NAMALWA (cell line): ENCODE measurements at regions not wholly inside any gene's neighbourhood (a gene's known extent, or its start where the extent isn't known, plus 50 kb on each side); places are given as distances from the start of the nearest gene placed in this dataset.
"Not testable (repeated sequence)": the region's sequence is repeated elsewhere in the genome, so short reads cannot be mapped to it uniquely, and the experiment has no call there.

Experiments used
- DNase-seq: peaks from one replicate; pipeline ENCODE4 v3.0.0-alpha.2; 2015; ENCODE audit warnings: low spot score

DNA sequence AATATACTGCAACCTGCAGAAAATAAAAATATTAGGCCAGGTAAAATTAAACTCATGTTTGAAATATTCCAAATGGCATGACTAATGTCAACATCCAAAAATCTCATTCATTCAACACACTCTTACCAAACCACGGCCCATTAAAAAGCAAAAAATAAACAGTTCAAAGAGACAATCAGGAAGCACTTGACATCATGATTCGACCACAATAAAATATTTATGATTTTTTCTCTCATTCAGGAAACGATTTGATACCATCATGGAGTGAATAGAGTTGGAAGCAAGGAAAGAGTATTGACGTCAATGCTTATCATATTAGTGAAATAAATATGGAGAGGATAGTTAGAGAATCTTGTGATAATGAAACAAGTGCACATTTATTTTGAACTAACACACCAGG lies 354.1 kb downstream of the KCNJ2 start:
- DNase-seq = no peak

DNA sequence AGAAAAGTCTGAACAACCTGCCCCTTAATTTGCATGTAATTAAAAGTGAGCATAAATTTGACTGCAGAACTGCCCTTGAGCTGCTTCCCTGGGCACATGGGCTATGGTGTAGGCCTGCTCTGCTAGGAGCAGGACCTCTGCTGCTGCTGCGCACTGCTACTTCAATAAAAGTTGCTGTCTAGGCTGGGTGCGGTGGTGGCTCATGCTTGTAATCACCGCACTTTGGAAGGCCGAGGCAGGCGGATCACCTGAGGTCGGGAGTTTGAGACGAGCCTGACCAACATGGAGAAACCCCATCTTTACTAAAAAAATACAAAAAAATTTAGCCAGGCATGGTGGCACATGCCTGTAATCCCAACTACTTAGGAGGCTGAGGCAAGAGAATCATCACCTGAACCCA lies 355.7 kb downstream of the KCNJ2 start:
- not testable (repeated sequence) for DNase-seq

DNA sequence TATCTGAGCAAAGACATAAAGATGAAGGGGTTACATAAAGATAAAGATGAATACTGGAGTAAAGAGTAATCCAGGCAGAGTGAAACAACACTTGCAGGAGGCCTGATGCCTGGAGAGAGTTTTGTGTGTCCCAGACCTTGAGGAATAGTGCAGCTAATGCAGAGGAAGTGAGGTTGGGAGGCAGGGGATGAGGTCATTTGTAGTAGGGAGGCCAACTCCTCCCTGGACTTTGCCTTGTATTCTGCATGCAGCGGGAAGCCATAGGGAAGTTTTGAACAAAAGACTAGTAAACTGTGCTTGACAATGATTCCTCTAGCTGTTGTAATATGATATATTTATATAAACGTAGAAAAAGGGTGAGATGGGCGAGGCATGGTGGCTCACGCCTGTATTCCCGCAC lies 356.6 kb downstream of the KCNJ2 start:
- no peak for DNase-seq

DNA sequence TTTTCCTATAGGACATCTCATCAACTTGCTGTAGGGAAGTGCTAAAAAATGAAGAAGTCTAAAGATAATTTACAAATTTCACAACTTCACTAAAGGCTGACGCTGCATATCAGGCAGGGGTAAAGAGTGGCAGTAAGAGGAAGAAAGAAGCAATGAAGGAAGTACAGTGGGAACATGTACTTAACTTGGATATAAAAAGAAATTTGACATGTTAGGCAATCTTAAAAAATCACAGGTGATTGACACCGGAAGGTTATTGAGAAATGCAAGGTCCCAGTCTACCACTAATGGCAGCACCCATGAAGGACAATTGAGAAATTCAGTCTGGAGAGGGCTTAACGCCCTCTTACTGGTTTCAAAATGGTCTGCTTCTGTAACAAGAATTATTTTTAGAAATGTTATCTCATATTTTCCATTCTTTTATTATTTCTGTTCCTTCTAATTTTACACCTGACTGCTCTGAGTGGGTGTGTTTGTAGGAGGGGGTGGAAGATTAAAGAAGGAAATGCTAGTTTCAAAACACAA lies 358.1 kb downstream of the KCNJ2 start:
- DNase-seq = no peak

DNA sequence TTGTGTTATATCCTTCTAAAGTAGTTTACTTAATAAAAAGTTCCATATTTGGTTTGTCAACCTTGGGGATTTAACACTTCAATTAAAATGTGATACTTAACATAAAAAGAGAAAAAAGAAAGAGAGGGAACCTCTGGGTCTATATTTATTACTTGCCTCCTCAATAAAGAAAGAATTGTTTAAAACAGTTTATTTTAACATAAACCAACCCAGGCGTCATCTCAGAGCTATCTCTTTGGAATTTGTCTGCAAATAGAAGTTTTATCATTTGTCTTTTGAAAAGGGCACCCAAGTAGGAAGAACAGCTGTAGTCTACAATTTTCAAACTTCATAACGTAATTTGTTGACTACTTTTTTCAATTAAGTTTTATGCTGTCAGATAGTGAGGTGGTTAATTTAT lies 364.1 kb downstream of the KCNJ2 start:
- no peak for DNase-seq

DNA sequence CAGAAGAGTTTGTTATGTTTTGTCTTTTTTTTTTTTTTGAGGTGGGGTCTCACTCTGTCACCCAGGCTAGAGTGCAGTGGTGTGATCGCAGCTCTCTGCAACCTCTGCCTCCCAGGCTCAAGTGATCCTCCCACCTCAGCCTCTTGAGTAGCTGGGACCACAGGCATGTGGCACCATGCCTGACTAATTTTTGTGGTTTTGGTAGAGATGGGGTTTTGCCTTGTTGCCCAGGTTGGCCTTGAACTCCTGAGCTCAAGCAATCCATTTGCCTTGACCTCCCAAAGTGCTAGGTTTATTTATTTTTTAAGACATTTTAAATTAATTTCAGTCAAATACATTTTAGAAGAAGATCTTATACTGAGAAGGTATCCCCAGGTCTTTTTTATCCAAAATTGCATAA lies 366.7 kb downstream of the KCNJ2 start:
- no peak for DNase-seq

DNA sequence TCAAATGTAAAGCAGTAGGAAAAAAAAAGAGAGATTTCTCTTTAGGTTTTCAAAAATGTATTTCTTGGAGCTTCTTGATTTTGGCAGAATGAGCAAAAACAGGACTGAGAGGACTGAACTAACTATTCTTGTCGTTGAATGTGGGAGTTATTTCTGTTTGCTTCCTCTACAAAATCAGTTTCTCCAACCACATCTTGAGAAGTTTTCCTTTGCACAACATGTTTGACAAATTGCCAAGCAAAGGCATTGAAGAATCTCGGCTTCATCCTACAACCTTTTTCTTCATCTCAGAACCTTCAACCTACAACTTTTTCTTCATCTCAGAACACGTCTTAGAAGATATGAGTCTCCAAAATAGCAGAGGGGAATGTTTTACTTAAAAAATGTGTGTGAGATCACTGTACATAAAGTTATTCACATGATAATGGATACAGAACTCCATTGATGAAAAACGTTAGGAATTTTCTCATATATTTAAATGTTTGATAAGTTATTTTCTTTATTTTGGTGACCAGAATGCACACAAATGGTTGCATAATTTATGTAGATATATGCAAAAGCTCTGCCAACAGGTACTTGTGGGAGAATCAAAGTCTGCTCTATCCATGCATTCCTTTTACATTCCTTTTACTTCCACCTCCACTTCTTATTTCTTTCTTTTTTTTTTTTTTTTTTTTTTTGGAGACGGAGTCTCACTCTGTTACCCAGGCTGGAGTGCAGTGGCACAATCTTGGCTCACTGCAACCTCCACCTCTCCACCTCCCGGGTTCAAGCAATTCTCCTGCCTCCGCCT lies 370.0 kb downstream of the KCNJ2 start:
- no peak for DNase-seq

DNA sequence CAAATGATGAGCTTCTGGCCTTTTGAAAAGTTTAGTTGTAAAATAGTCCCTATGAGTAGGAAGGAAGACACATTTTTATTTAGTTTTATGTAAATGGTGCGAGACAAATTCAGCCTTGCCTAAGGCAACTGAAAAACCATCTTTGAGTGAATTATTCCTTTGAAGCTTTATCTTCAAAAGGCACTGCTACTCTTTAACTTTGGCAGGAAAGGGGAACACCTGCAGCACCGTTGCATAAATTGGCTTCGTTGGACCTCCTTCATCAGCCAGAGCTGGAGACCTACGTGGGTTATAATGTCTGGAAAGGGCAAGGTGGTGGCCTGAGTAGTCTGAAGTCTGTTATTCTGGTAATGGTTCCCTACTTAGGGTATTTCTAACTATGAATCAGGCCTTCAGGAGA lies 373.5 kb downstream of the KCNJ2 start:
- no peak for DNase-seq

DNA sequence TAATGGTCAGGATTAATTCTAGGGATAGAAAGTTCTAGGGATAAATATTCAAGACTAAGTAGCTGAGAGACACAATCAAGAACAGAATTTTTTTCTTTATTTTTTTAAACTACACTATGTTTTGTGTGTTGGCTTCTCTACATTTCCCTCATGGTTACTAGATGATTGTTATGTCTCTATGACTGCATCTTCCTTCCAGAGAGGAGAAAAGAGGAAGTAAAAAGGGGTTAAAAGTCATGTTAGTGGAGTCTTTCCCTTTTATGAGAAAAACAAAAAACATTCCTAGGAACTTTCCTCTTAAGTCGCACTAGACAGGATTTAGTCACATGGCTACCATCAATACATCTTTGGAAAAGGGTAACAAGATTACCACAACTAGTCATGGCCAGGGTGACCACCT lies 375.0 kb downstream of the KCNJ2 start:
- no peak for DNase-seq

DNA sequence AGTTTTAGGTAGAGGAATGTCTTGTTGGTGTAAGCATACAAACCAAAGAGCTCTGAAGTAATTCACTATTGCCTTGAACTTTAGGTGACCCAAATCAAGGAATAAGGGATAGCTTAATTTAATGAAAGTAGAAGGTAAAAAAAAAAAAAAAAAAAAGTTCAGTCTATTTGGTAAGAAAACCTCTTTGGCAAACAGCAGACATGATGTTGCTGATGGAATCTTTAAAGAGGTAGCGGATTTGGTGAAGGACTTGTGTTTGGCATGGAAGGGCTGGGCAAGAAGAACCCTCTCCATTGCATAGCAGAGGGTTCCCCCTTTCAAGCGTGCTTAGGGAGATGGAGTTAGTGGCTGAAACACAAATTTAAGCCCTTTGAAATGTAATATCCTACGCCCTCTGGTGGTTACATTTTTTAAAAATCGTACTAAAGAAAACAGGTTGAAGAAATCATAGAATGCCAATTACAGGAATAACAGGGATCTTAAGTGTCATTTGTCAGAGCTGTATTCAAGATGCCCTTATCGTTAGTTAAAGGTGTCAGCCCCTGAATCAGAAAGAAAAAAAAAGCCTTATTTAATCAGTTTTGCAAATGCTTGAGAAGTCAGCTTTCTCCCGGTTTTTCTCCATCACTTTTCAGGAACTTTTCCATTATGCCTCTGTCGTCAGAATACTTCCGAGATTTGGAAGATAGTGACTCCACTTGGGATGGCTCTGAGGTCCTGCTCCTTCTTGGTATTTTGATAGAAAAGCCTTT lies 383.1 kb downstream of the KCNJ2 start:
- DNase-seq = peak; percentile 56

DNA sequence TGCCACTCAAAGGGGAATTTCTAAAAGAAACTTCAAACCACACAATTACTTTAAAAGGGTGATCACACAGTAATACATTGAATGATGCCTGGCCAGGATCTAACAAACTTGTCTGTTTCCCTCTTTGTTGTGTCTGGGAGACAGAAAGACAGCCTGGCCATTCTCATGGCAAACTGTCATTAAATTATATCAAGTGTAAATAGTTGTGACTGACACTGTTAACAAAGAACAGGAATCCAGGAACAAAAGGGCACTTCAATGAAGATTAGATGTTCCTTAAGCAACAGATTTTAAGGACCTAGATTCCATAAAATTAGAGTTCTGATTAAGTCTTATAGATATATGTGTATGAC lies 383.6 kb downstream of the KCNJ2 start:
- DNase-seq = no peak

DNA sequence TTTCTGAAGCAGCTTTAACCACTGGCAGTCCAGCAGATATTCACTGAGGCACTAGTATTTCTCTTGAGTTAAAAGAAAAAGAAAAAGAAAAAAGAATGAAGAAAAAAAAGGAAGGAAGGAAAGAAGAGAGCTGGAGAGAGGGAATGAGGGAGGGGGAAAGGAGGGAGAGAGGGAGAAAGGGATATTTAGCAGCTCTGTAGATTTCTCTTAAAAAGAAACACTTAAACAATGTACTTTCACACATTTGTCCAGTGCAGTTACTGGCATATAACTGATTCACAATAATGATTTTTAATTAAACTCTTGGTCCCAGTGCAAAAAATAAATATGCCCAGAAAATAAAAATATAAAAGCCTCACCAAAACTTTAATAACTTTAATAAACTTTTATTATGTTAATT lies 386.4 kb downstream of the KCNJ2 start:
- DNase-seq = no peak

DNA sequence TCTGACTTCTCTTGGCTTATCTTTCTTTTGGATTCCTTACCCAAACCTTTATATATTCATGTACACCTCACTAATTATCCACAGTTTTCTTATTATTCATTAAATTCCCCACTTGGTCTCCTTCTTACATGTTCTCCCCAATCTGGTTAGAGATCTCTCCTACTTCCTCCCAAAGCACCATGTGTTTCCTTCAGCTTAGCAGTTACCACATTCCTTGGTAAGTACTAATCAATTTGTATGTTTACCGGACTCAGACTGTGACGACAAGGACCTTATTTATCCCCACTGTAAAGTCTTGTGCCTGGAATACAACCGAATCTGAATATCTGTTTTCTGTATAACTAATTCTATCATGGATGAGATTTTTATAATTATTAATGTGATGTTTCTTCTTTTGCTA lies 389.5 kb downstream of the KCNJ2 start:
- DNase-seq = no peak

DNA sequence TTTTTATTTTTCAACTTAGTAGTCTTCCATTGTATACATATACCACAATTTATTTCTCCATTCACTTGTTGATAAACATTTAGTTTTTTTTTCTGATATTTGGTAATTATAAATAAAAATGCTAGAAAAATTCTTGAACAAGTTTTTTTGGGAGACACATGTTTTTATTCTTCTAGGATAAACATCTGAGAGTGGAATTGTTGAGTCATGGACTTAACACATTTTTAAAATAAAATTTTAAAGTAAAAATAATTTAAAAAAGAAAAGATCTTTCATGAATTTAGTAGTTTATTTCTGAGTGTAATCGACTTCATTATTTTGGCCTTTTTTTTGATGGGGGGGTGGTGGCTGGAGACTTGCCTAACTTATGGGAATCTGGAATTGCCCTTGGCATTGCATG lies 391.1 kb downstream of the KCNJ2 start:
- DNase-seq = no peak

DNA sequence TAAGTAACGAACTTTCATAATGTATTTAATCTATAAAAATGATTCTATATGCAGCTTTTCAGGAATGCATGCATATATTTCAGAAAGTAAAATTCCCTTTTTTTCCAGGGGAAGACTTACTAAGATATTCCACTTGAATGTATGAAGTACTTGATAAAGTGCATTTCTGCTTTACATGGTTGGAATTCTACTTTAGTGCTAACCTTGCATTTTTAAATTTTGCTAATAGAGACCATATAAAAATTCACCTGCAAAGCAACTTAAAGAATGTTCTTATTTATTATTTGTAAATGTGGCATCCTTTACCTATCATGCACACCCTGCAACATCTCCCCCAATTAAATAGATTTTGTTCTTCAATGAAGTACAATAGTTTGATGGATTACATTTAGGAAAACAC lies 392.8 kb downstream of the KCNJ2 start:
- DNase-seq = no peak

DNA sequence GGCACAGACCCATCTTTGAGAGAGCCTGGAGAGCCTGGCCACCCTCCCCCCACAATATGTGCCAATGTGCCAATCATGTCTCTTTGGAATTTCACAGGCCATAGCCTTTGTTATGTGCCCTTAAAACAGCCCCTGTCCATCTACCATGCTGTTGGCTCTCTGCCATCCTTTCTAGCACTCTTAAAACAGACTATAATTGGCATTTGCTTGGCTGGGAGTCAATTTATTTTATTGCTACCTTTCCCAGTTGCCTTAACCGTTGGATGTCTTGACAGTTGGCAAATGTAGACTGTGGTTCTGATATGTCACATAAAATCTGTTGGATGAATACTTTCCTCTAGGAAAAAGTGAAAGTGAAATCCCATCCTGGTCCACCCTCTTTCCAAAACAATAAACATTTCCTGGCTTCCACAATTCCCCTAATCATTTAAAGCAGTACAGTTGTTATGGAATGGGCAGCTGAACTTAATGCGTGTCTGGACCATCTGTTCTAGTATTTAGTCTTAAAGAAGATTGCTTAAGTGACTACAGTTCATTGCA lies 394.0 kb downstream of the KCNJ2 start:
- no peak for DNase-seq

DNA sequence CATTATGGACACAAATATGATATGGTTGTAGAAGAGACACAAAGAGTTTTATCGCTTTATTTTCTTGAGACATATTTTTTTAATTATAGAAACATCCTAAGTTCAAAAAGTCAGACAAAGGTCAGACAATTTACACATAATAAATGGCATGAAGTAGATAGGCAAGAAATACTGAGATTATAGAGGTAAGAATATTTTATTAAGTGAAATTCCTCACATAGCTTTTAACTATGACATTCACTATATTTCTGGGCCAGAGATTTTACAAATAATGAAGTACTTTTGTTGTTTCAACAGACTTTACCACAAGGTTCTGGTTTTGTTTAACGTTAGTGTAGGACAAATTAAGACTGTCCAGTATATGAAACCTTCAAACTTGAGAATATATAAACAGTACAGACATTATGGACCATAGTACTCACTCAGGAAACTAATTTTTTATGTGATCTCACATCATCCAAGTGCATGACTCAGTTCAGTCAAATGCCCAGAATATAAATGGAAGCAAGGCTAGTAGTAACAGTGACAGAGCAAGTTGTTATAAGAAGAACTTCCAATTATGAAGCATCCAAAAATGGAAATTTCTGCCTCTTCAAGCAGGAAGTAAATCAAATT lies 394.8 kb downstream of the KCNJ2 start:
- no peak for DNase-seq

DNA sequence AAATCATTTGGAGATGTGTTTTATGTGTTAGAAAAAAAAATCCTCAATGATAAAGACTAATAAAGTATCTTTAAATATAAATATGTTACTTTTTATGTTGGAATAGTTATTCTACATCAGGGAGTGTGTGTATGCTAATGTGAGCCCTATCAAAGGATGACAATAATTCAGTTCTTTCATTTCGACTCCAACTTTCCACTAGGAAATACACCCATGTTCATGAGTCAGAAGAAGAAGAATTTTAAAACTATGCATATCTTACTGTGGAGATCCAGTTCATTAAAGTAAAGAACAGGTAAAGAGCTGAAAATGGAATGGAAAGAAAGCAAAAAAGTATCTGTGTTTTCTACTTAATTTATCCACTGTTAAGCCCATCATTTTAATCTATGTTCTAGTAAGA lies 399.8 kb downstream of the KCNJ2 start:
- no peak for DNase-seq

DNA sequence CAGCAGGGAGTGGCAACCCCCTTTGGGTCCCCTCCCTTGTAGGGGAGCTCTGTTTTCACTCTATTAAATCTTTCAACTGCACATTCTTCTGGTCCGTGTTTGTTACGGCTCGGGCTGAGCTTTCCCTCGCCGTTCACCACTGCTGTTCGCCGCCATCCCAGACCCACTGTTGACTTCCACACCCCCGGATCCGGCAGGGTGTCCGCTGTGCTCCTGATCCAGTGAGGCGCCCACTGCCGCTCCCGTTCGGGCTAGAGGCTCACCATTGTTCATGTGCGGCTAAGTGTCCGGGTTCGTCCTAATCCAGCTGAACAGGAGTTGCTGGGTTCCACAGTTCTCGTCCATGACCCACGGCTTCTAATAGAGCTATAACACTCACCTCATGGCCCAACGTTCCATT lies 408.1 kb downstream of the KCNJ2 start:
- DNase-seq = no peak

DNA sequence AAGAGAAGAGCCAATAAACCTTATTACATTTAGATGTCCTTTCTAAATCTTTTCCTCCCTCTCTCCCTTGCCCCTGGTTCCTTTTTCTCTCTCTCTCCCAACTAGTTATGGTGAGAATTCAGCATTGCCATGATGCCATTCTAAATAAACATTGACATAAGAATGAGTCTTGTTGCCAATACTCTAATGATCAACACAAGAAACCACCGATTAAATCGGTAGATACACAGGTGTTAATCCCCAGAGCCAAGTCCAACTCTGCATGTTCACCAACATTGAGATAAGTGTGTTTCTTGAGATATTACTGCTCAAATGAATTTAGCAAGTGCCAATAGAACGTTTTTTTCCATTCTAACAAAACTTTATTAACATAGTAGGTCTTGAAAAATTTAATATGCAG lies 412.1 kb downstream of the KCNJ2 start:
- no peak for DNase-seq

DNA sequence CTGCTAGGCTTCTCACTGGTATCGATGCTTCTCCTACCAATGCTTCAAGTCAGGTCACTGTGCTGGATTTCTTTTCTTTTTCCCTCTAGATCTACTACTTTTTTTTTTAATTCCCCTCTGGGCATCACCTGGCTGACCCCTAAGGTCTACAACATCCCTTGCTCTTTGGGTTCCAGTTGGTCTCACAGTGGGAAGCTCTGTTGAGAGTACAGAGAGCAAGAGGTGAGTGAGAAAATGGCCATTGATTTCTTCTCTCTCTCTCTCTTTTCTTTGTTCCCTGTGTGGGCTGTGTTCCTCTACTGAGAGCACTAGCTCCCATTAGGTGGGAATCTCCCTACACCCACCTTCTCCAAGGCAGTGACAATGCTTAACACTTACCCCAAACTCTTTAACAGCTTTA lies 413.4 kb downstream of the KCNJ2 start:
- DNase-seq = no peak

DNA sequence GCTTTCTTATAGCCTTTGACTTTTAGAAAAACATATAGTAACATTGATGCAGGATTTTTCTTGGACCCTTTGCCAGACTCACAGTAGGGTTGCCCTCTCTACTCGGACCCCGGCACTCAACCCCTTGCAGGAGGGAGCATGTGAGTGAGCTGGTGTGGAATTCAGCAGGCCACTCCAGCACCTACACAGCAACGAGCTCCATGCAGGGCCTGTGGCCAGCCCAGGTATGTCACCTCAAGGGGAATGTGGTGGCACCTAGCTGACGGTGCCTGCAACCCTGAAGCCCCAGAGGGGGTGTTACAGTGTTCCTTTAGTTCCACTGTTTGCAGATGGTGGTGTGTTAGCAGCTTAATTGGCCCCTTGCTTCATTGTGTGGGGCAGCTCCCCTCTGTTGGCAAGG lies 414.9 kb downstream of the KCNJ2 start:
- DNase-seq = no peak

DNA sequence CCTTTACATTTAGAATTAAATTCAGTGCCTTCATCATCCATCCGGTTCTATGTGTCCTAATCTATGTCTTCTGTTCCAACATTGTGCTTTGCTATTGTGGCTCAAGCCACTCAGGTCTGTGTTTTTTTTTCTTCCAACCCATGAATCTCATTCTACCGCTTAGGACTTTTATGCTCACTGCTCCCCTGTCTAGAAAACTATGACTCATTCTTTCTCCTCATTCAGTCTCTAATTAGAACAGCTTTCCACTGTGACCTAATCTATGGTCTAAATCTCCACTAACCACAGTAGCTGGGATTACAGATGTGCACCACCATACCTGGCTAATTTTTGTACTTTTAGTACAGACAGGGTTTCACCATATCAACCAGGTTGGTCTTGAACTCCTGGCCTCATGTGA lies 418.7 kb downstream of the KCNJ2 start:
- DNase-seq = no peak
